Nephron progenitor cell (in vitro differentiated cells): ENCODE measurements at regions not wholly inside any gene's neighbourhood (a gene's known extent, or its start where the extent isn't known, plus 50 kb on each side); places are given as distances from the start of the nearest gene placed in this dataset.

Experiments used
- DNase-seq: peaks from one replicate; pipeline ENCODE4 v3.0.0; 2021
- H3K27ac Mint-ChIP-seq: 2 replicates; pipeline ENCODE4 v1.8.0; 2021; ENCODE audit warnings: mild to moderate bottlenecking, moderate library complexity, mixed read lengths
- H3K27me3 Mint-ChIP-seq: 2 replicates; pipeline ENCODE4 v1.8.0; 2021; ENCODE audit warnings: mild to moderate bottlenecking, low read depth, mixed read lengths; ENCODE audit not compliant: poor library complexity
- H3K36me3 Mint-ChIP-seq: 2 replicates; pipeline ENCODE4 v1.8.0; 2021; ENCODE audit warnings: low read depth, mixed read lengths
- H3K4me1 Mint-ChIP-seq: 2 replicates; pipeline ENCODE4 v1.8.0; 2021; ENCODE audit warnings: mixed read lengths
- H3K4me3 Mint-ChIP-seq: 2 replicates; pipeline ENCODE4 v1.8.0; 2021; ENCODE audit warnings: mild to moderate bottlenecking, moderate library complexity, mixed read lengths
- H3K9me3 Mint-ChIP-seq: 2 replicates; pipeline ENCODE4 v1.8.0; 2021; ENCODE audit warnings: mild to moderate bottlenecking, moderate library complexity, mixed read lengths
- CTCF ChIP-seq: fragments of 200-600 bp; sonication (generic); IDR thresholded peaks from 2 replicates; pipeline ENCODE4 v1.5.0; 2021; ENCODE audit warnings: antibody characterized with exemption

GRCh38 chr7:67855322-67855721 lies 858.7 kb downstream of the TYW1 start:
- H3K9me3 Mint-ChIP-seq: peaks cover 8% of the 10 kb centered on the region
- no peak for DNase-seq
- H3K27ac Mint-ChIP-seq: no peak overlapping the region
- H3K4me1 Mint-ChIP-seq: peaks cover 23% of the 10 kb centered on the region
- no peak for TF ChIP-seq CTCF
- H3K27me3 Mint-ChIP-seq: peaks cover 23% of the 10 kb centered on the region
- no peak overlapping the region for H3K4me3 Mint-ChIP-seq
- H3K36me3 Mint-ChIP-seq: no peaks in the 10 kb centered on the region

- H3K27me3 Mint-ChIP-seq: peaks cover 23% of the 10 kb centered on the region
- H3K9me3 Mint-ChIP-seq: peaks cover 7% of the 10 kb centered on the region
- no peak overlapping the region for H3K4me3 Mint-ChIP-seq
- no peak overlapping the region for H3K27ac Mint-ChIP-seq
- H3K4me1 Mint-ChIP-seq: peaks cover 23% of the 10 kb centered on the region
- DNase-seq: no peak
- no peaks in the 10 kb centered on the region for H3K36me3 Mint-ChIP-seq
- TF ChIP-seq CTCF: no peak
Observed at GRCh38 chr7:67856046-67856445, 859.4 kb downstream of the TYW1 start.

- H3K4me3 Mint-ChIP-seq: no peak overlapping the region
- no peak for TF ChIP-seq CTCF
- H3K27me3 Mint-ChIP-seq: peaks cover 16% of the 10 kb centered on the region
- no peak for DNase-seq
- H3K9me3 Mint-ChIP-seq: peaks cover 22% of the 10 kb centered on the region
- H3K27ac Mint-ChIP-seq: no peak overlapping the region
- no peaks in the 10 kb centered on the region for H3K36me3 Mint-ChIP-seq
- peaks cover 23% of the 10 kb centered on the region for H3K4me1 Mint-ChIP-seq
Observed at GRCh38 chr7:67857698-67858097, 861.1 kb downstream of the TYW1 start.

GRCh38 chr7:67858931-67859330 lies 862.3 kb downstream of the TYW1 start:
- Mint-ChIP-seq H3K27me3 (peaks cover 11% of the 10 kb centered on the region), H3K36me3 (no peaks in the 10 kb centered on the region), H3K4me1 (peaks cover 18% of the 10 kb centered on the region), H3K9me3 (peaks cover 25% of the 10 kb centered on the region), H3K27ac (no peak overlapping the region), H3K4me3 (no peak overlapping the region)
- TF ChIP-seq CTCF: no peak
- DNase-seq: no peak

- TF ChIP-seq CTCF: no peak
- no peaks in the 10 kb centered on the region for H3K36me3 Mint-ChIP-seq
- H3K27ac Mint-ChIP-seq: no peak overlapping the region
- H3K9me3 Mint-ChIP-seq: peaks cover 25% of the 10 kb centered on the region
- no peak for DNase-seq
- peaks cover 14% of the 10 kb centered on the region for H3K27me3 Mint-ChIP-seq
- no peaks in the 10 kb centered on the region for H3K4me1 Mint-ChIP-seq
- H3K4me3 Mint-ChIP-seq: no peak overlapping the region
Observed at GRCh38 chr7:67863911-67864310, 867.3 kb downstream of the TYW1 start.

- peaks cover 14% of the 10 kb centered on the region for H3K27me3 Mint-ChIP-seq
- no peak overlapping the region for H3K4me3 Mint-ChIP-seq
- no peak overlapping the region for H3K27ac Mint-ChIP-seq
- H3K4me1 Mint-ChIP-seq: no peaks in the 10 kb centered on the region
- peaks cover 20% of the 10 kb centered on the region for H3K9me3 Mint-ChIP-seq
- no peak for TF ChIP-seq CTCF
- DNase-seq: no peak
- H3K36me3 Mint-ChIP-seq: no peaks in the 10 kb centered on the region
Observed at GRCh38 chr7:67866054-67866453, 869.4 kb downstream of the TYW1 start.
